Body of pancreas (tissue), 4 donors: ENCODE measurements at regions not wholly inside any gene's neighbourhood (a gene's known extent, or its start where the extent isn't known, plus 50 kb on each side); places are given as distances from the start of the nearest gene placed in this dataset.

Source experiments
- CTCF ChIP-seq, 7 experiments: fragments of 450-650 bp in 4 of 7; fragments of 200-600 bp in 3 of 7; sonication (generic) in 3 of 7; IDR thresholded peaks; one replicate each; pipeline ENCODE4 v1.5.1; 2016 to 2019; ENCODE audit warnings: antibody characterized with exemption in 7 of 7
- POLR2A ChIP-seq, 3 donors: fragments of 450-650 bp; IDR thresholded peaks; one replicate each; pipeline ENCODE4 v1.6.1; 2016; ENCODE audit warnings: antibody characterized with exemption in 3 of 3, mild to moderate bottlenecking in 2 of 3

GRCh38 chr1:67957066-67957465 is 93.4 kb downstream of the DIRAS3 start:
- no peak for TF ChIP-seq CTCF (IDR thresholded peaks at IDR 0.05)
- TF ChIP-seq POLR2A (IDR thresholded peaks at IDR 0.05): no peak
